H9 (cell line): ENCODE measurements at regions not wholly inside any gene's neighbourhood (a gene's known extent, or its start where the extent isn't known, plus 50 kb on each side); places are given as distances from the start of the nearest gene placed in this dataset.

Experiments
- DNase-seq: peaks from one replicate; pipeline ENCODE4 v3.0.0-alpha.2; 2017
- H2AFZ ChIP-seq: one replicate; pipeline ENCODE4 v1.6.1; 2013; ENCODE audit warnings: mild to moderate bottlenecking, low read length, control low read depth, moderate library complexity
- H2AK5ac ChIP-seq: 2 replicates; pipeline ENCODE4 v1.6.1; 2013; ENCODE audit warnings: low read length, control low read depth, mixed read lengths; ENCODE audit not compliant: insufficient read length
- H2BK120ac ChIP-seq: one replicate; pipeline ENCODE4 v1.6.1; 2013; ENCODE audit warnings: low read depth, mild to moderate bottlenecking, low read length, control low read depth, inconsistent platforms; ENCODE audit not compliant: poor library complexity, severe bottlenecking
- H2BK12ac ChIP-seq: 2 replicates; pipeline ENCODE4 v1.6.1; 2013; ENCODE audit warnings: low read length, control low read depth, mixed read lengths, low read depth; ENCODE audit not compliant: insufficient read length
- H2BK15ac ChIP-seq: 2 replicates; pipeline ENCODE4 v1.6.1; 2013; ENCODE audit warnings: low read depth, low read length, control low read depth
- H2BK20ac ChIP-seq: one replicate; pipeline ENCODE4 v1.6.1; 2013; ENCODE audit warnings: low read depth, mild to moderate bottlenecking, low read length, control low read depth, inconsistent platforms; ENCODE audit not compliant: poor library complexity, severe bottlenecking
- H2BK5ac ChIP-seq: 2 replicates; pipeline ENCODE4 v1.6.1; 2013; ENCODE audit warnings: low read length, control low read depth, mixed read lengths; ENCODE audit not compliant: insufficient read length
- H3K14ac ChIP-seq: 2 replicates; pipeline ENCODE4 v1.6.1; 2013; ENCODE audit warnings: low read length, control low read depth; ENCODE audit not compliant: insufficient read depth
- H3K18ac ChIP-seq: 2 replicates; pipeline ENCODE4 v1.6.1; 2013; ENCODE audit warnings: low read depth, mild to moderate bottlenecking, mixed read lengths, low read length, control low read depth; ENCODE audit not compliant: insufficient read length
- H3K23ac ChIP-seq: 2 replicates; pipeline ENCODE4 v1.6.1; 2013; ENCODE audit warnings: low read length, control low read depth, mixed read lengths, low read depth; ENCODE audit not compliant: insufficient read length
- H3K23me2 ChIP-seq: 2 replicates; pipeline ENCODE4 v1.6.1; 2013; ENCODE audit warnings: low read depth, mild to moderate bottlenecking, mixed read lengths, low read length, control low read depth; ENCODE audit not compliant: insufficient read length, poor library complexity, severe bottlenecking
- H3K27ac ChIP-seq: 2 replicates; pipeline ENCODE4 v1.5.1; 2013; ENCODE audit warnings: low read length, control low read depth, mixed read lengths, low read depth; ENCODE audit not compliant: insufficient read length
- H3K27me3 ChIP-seq: 2 replicates; pipeline ENCODE4 v1.6.1; 2013; ENCODE audit warnings: low read length, control low read depth, inconsistent platforms; ENCODE audit not compliant: insufficient read depth
- H3K4ac ChIP-seq: 2 replicates; pipeline ENCODE4 v1.6.1; 2013; ENCODE audit warnings: low read depth, mild to moderate bottlenecking, control low read depth, inconsistent platforms, low read length, moderate library complexity
- H3K4me1 ChIP-seq: 2 replicates; pipeline ENCODE4 v1.6.1; 2013; ENCODE audit warnings: low read length, control low read depth, inconsistent platforms; ENCODE audit not compliant: insufficient read depth
- H3K4me2 ChIP-seq: 2 replicates; pipeline ENCODE4 v1.6.1; 2013; ENCODE audit warnings: low read length, control low read depth, mixed read lengths; ENCODE audit not compliant: insufficient read length, insufficient read depth
- H3K56ac ChIP-seq: 2 replicates; pipeline ENCODE4 v1.6.1; 2013; ENCODE audit warnings: low read depth, mild to moderate bottlenecking, mixed read lengths, low read length, control low read depth; ENCODE audit not compliant: insufficient read length
- H3K79me1 ChIP-seq: 2 replicates; pipeline ENCODE4 v1.6.1; 2013; ENCODE audit warnings: low read depth, mild to moderate bottlenecking, moderate library complexity, low read length, control low read depth, inconsistent platforms; ENCODE audit not compliant: insufficient read depth, poor library complexity, severe bottlenecking
- H3K79me2 ChIP-seq: 2 replicates; pipeline ENCODE4 v1.6.1; 2013; ENCODE audit warnings: low read length, control low read depth, inconsistent platforms; ENCODE audit not compliant: insufficient read depth
- H3K9ac ChIP-seq: 2 replicates; pipeline ENCODE4 v1.6.1; 2013; ENCODE audit warnings: low read length, control low read depth, mixed read lengths; ENCODE audit not compliant: insufficient read length; ENCODE audit errors: extremely low read depth
- H3K9me3 ChIP-seq: one replicate; pipeline ENCODE4 v1.6.1; 2013; ENCODE audit warnings: low read depth, low read length, inconsistent platforms; ENCODE audit not compliant: control insufficient read depth
- H3T11ph ChIP-seq: one replicate; pipeline ENCODE4 v1.6.1; 2013; ENCODE audit warnings: mild to moderate bottlenecking, low read length, control low read depth, inconsistent platforms
- H4K20me1 ChIP-seq: one replicate; pipeline ENCODE4 v1.6.1; 2013; ENCODE audit not compliant: control insufficient read depth, insufficient read length, insufficient read depth
- H4K5ac ChIP-seq: 2 replicates; pipeline ENCODE4 v1.6.1; 2013; ENCODE audit warnings: low read depth, mild to moderate bottlenecking, mixed read lengths, low read length, control low read depth; ENCODE audit not compliant: insufficient read length
- H4K8ac ChIP-seq: replicated peaks from 2 replicates; pipeline ENCODE4 v1.6.1; 2013; ENCODE audit warnings: low read length, control low read depth, mixed read lengths, low read depth; ENCODE audit not compliant: insufficient read length
- H4K91ac ChIP-seq: 2 replicates; pipeline ENCODE4 v1.6.1; 2013; ENCODE audit warnings: low read depth, mild to moderate bottlenecking, moderate library complexity, mixed read lengths, low read length, control low read depth; ENCODE audit not compliant: insufficient read length
- H3K27ac Mint-ChIP-seq, 3 experiments: 2 replicates in 2 of 3; 3 replicates in 1 of 3; pipeline ENCODE4 v1.8.0; 2020 to 2021; ENCODE audit warnings: mixed read lengths in 3 of 3, mild to moderate bottlenecking in 1 of 3, moderate library complexity in 1 of 3
- H3K27me3 Mint-ChIP-seq: 2 replicates; pipeline ENCODE4 v1.8.0; 2021; ENCODE audit warnings: low read depth, mild to moderate bottlenecking, moderate library complexity, mixed read lengths
- H3K36me3 Mint-ChIP-seq, 3 experiments: 2 replicates in 2 of 3; 3 replicates in 1 of 3; pipeline ENCODE4 v1.8.0; 2020 to 2021; ENCODE audit warnings: low read depth in 3 of 3, mixed read lengths in 3 of 3; ENCODE audit not compliant: insufficient read depth in 1 of 3
- H3K4me1 Mint-ChIP-seq, 2 experiments: 2 replicates each; pipeline ENCODE4 v1.8.0; 2020; ENCODE audit warnings: mixed read lengths in 2 of 2
- H3K4me3 Mint-ChIP-seq, 2 experiments: 2 replicates in 1 of 2; 3 replicates in 1 of 2; pipeline ENCODE4 v1.8.0; 2020 to 2021; ENCODE audit warnings: mild to moderate bottlenecking in 2 of 2, mixed read lengths in 2 of 2, moderate library complexity in 1 of 2
- H3K9me3 Mint-ChIP-seq, 2 experiments: 2 replicates in 1 of 2; 3 replicates in 1 of 2; pipeline ENCODE4 v1.8.0; 2020; ENCODE audit warnings: mild to moderate bottlenecking in 2 of 2, mixed read lengths in 2 of 2, moderate library complexity in 1 of 2
- CTCF ChIP-seq: fragments of 200-600 bp; sonication (generic); conservative IDR thresholded peaks from 3 replicates; pipeline ENCODE4 v1.8.0; 2021; ENCODE audit warnings: antibody characterized with exemption, mild to moderate bottlenecking
- WGBS: extraction: QIAGEN DNeasy Blood & Tissue Kit; methylation state at CpG from one replicate; pipeline ENCODE4 v1.1.7; 2013; ENCODE audit warnings: missing lambda C conversion rate, low lambda C conversion rate, mixed read lengths; ENCODE audit not compliant: insufficient read length; ENCODE audit errors: extremely low coverage; 5-methylcytosine and 5-hydroxymethylcytosine counted together

GRCh38 chr7:49523870-49524269 is 249.6 kb upstream of the VWC2 start:
- H3K4me1 ChIP-seq: peaks cover 5% of the 10 kb centered on the region; the same call in 1 of the 2 replicates
- no peak overlapping the region for H4K5ac ChIP-seq
- no CpG with 5 or more reads among the region's 1 CpG for whole genome bisulfite sequencing
- H4K91ac ChIP-seq: no peak overlapping the region
- no peak overlapping the region for H3K18ac ChIP-seq
- H3K4me2 ChIP-seq: no peak overlapping the region
- no peak overlapping the region for H2AFZ ChIP-seq
- no peaks in the 10 kb centered on the region for H3K27me3 ChIP-seq
- no peaks in the 10 kb centered on the region for H3K9me3 ChIP-seq
- no peaks in the 10 kb centered on the region for H3K79me2 ChIP-seq
- H3K4ac ChIP-seq: no peak overlapping the region
- Mint-ChIP-seq H3K9me3 (no peaks in the 10 kb centered on the region), H3K36me3 (no peaks in the 10 kb centered on the region; a peak in 1 of 7 replicates), H3K4me3 (no peak overlapping the region), H3K27ac (no peak overlapping the region), H3K27me3 (no peaks in the 10 kb centered on the region), H3K4me1 (peaks cover 14 to 16% of the 10 kb centered on the region in 2 experiments)
- no peak overlapping the region for H3K23ac ChIP-seq
- no peak overlapping the region for H2BK20ac ChIP-seq
- H4K20me1 ChIP-seq: no peaks in the 10 kb centered on the region
- no peak overlapping the region for H2BK120ac ChIP-seq
- no peak overlapping the region for H2BK12ac ChIP-seq
- H3T11ph ChIP-seq: no peak overlapping the region
- no peak overlapping the region for H2AK5ac ChIP-seq
- H3K14ac ChIP-seq: no peak overlapping the region
- no peak overlapping the region for H3K27ac ChIP-seq
- H4K8ac ChIP-seq: no peak overlapping the region
- no peak overlapping the region for H3K9ac ChIP-seq
- no peak overlapping the region for H3K56ac ChIP-seq
- no peaks in the 10 kb centered on the region for H3K23me2 ChIP-seq
- H2BK5ac ChIP-seq: no peak overlapping the region
- no peak overlapping the region for H2BK15ac ChIP-seq
- TF ChIP-seq CTCF: no peak
- no peaks in the 10 kb centered on the region for H3K79me1 ChIP-seq
- DNase-seq: no peak
